ENCODE measurements at regions not wholly inside any gene's neighbourhood (a gene's known extent, or its start where the extent isn't known, plus 50 kb on each side); places are given as distances from the start of the nearest gene placed in this dataset.

DNA sequence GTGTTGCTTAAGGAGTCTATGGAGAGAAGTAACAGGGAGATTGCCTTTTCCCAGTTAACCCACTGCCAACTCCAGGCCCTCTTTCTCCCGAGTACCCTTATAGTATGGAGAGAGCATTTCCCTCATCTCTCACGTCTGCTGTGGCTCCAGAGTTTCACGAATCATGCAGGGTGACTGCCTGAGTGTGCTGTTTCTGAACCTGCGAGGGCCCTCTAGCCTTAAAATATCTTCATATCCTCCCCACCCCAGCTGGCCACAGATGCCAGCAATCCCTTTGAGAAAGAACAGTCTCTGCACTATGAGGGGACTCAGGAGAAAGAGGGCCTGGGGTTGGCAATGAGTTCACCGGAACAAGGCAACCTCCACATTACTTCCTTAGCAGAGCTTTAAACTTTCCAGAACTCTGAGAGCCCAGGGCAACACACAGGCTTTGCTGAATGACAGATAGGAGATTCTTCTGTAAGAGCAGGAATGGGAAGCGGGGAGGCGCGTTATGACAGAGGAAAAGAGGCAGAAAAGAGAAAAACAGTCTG lies 81.6 kb upstream of the ANKH start:
- no peak for TF ChIP-seq POLR2A (IDR thresholded peaks at IDR 0.05; ENCODE audit: low read length)
- no peak for TF ChIP-seq GATA1 (IDR thresholded peaks at IDR 0.05; ENCODE audit: low read depth, low read length)
